Fibroblast of mammary gland (primary cell): ENCODE measurements at regions not wholly inside any gene's neighbourhood (a gene's known extent, or its start where the extent isn't known, plus 50 kb on each side); places are given as distances from the start of the nearest gene placed in this dataset.

Experiments
- DNase-seq: peaks from one replicate; pipeline ENCODE4 v3.0.0-alpha.2; 2010; ENCODE audit warnings: low read depth
- H3K4me3 ChIP-seq: 2 replicates; pipeline ENCODE4 v1.5.1; 2011; ENCODE audit warnings: low read depth, mild to moderate bottlenecking, low read length, moderate library complexity; ENCODE audit not compliant: control insufficient read depth
- CTCF ChIP-seq: conservative IDR thresholded peaks from 2 replicates; pipeline ENCODE4 v1.5.1; 2011; ENCODE audit warnings: low read depth, low read length, inconsistent platforms; ENCODE audit not compliant: control insufficient read depth, insufficient read depth

GRCh38 chr1:217188280-217189237 lies 442.3 kb downstream of the GPATCH2 start:
- H3K4me3 ChIP-seq, result no peak overlapping the region
- no peak for DNase-seq
- no peak for TF ChIP-seq CTCF

DNA sequence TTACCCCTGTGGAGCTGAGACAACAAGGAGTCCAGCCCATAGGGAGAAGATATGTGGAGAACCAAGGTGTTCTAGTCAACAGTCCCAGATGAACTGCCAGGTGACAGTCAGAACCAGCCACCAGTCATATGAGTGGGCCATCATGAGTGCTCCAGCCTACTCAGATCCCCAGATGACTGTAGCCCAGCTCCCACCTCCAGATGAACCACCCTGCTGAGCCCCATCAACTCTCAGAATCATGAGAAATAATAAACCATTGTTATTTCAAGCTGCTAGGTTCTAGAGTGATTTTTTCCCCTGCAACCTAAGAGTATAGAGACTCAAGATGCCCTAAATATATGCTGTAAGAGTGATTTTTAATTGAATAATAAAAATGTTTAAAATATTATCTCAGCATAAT lies 444.2 kb downstream of the GPATCH2 start:
- no peak overlapping the region for H3K4me3 ChIP-seq
- no peak for DNase-seq
- no peak for TF ChIP-seq CTCF

DNA sequence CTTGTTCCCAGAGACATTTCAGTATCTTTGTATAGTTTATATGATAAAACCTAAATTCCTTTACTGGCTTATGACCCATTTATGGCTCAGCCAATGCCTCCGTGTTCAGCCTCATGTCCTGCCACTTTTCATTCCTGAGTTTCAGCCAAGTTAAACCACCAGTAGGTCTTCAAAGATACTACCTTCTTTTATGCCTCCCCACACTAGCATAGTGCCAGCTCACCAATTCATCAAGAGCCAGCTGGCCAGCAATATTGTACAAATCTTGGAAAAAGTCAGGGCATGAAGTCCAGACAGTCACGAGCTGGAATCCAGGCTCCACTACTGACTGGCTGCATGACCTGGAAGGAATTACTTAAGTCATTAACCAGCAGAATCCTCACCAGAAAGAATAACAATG lies 446.0 kb downstream of the GPATCH2 start:
- TF ChIP-seq CTCF, result no peak
- no peak for DNase-seq
- no peak overlapping the region for H3K4me3 ChIP-seq

DNA sequence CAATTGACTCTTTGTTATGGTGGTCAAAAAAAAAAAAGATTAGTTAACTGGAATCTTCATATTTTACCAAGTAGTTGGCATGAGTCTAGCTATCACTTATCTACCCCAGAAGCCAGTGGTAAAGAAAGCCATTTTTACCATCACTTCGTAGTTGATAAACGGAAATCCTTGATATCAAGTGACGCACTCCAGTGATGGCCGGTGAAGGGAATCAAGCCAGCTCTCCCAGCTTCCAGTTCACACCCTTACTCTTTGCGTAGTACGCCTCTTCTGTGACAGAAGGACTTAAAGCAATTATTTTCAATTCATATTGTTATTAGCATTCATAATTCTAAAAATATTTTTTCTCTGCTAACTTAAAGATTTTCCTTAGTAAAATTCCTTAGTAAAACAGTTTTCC lies 447.9 kb downstream of the GPATCH2 start:
- no peak for DNase-seq
- TF ChIP-seq CTCF, result no peak
- H3K4me3 ChIP-seq, result no peak overlapping the region

- H3K4me3 ChIP-seq, result no peak overlapping the region
- DNase-seq, result no peak
- no peak for TF ChIP-seq CTCF
Measured at GRCh38 chr1:217181756-217182155, 449.1 kb downstream of the GPATCH2 start.

DNA sequence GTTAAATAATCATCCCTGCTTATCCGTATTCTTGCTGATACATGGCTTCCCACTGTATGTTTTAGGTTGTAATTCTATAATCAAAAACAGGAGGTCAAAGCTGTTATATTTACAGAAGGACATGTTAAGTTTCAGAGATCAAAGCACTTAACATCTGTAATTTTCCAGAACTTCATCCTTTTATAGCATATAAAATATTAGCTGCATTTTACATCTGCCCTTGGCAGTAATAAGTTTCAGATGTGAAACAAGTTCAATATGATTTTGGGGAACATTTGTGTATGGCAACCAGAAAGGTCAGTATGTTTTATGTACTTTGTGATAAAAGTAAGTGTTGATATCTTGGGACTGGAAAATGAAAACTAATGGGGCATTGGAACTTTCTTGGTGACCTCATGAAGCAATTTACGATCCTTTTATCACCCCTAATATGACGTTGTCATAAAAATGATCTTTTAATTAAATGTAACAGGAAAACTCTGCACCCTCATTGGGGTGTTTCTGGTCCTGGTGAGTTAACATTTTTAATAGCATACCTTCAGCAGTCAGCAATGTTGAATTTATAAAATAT lies 449.6 kb downstream of the GPATCH2 start:
- H3K4me3 ChIP-seq, result no peak overlapping the region
- no peak for DNase-seq
- TF ChIP-seq CTCF, result no peak
